WERI-Rb-1 (cell line): ENCODE measurements at regions not wholly inside any gene's neighbourhood (a gene's known extent, or its start where the extent isn't known, plus 50 kb on each side); places are given as distances from the start of the nearest gene placed in this dataset.
"Not testable (repeated sequence)": the region's sequence is repeated elsewhere in the genome, so short reads cannot be mapped to it uniquely, and the experiment has no call there.

Experiments
- DNase-seq: peaks from one replicate; pipeline ENCODE4 v3.0.0-alpha.2; 2020
- H3K27ac ChIP-seq: fragments of 250-450 bp; sonication (Bioruptor Pico); 2 replicates; pipeline ENCODE4 v1.5.1; 2020; ENCODE audit warnings: mild to moderate bottlenecking, moderate library complexity
- H3K27me3 ChIP-seq: fragments of 250-450 bp; sonication (Bioruptor Pico); 2 replicates; pipeline ENCODE4 v1.5.1; 2021; ENCODE audit warnings: mild to moderate bottlenecking, low read depth, moderate library complexity; ENCODE audit not compliant: insufficient read depth, severe bottlenecking
- H3K36me3 ChIP-seq: fragments of 250-450 bp; sonication (Bioruptor Pico); 2 replicates; pipeline ENCODE4 v1.5.1; 2020; ENCODE audit warnings: mild to moderate bottlenecking, moderate library complexity
- H3K4me3 ChIP-seq: 2 replicates; pipeline ENCODE4 v1.5.1; 2011; ENCODE audit warnings: low read depth, mild to moderate bottlenecking, control low read depth, low read length
- H3K9me3 ChIP-seq: fragments of 250-450 bp; sonication (Bioruptor Pico); 2 replicates; pipeline ENCODE4 v1.5.1; 2021; ENCODE audit warnings: mild to moderate bottlenecking, moderate library complexity; ENCODE audit not compliant: severe bottlenecking
- CTCF ChIP-seq: IDR thresholded peaks from 2 replicates; pipeline ENCODE4 v1.5.1; 2011; ENCODE audit warnings: low read depth, mild to moderate bottlenecking, control low read depth, inconsistent platforms, low read length

- no peak overlapping the region for H3K4me3 ChIP-seq
- no peaks in the 10 kb centered on the region for H3K36me3 ChIP-seq
- DNase-seq: peak; percentile 90
- H3K9me3 ChIP-seq: no peaks in the 10 kb centered on the region
- no peaks in the 10 kb centered on the region for H3K27me3 ChIP-seq
- no peak overlapping the region for H3K27ac ChIP-seq
- TF ChIP-seq CTCF: peak; percentile 74
Observed at GRCh38 chr7:82572195-82572880, 128.8 kb upstream of the CACNA2D1 start.

- DNase-seq, H3K36me3 ChIP-seq, H3K27ac ChIP-seq, H3K9me3 ChIP-seq, H3K27me3 ChIP-seq, H3K4me3 ChIP-seq: not testable (repeated sequence)
Observed at GRCh38 chr7:82571047-82571446, 127.5 kb upstream of the CACNA2D1 start.

- Histone ChIP-seq H3K4me3 (no peak overlapping the region), H3K27ac (no peak overlapping the region), H3K27me3 (no peaks in the 10 kb centered on the region), H3K9me3 (no peaks in the 10 kb centered on the region), H3K36me3 (no peaks in the 10 kb centered on the region)
- no peak for DNase-seq
- TF ChIP-seq CTCF: no peak
Observed at GRCh38 chr7:82567841-82568240, 124.3 kb upstream of the CACNA2D1 start.

GRCh38 chr7:82567356-82567755 lies 123.8 kb upstream of the CACNA2D1 start:
- Histone ChIP-seq H3K27ac (peak overlapping the region; percentile 65; the same call in 1 of the 2 replicates), H3K9me3 (no peaks in the 10 kb centered on the region), H3K27me3 (no peaks in the 10 kb centered on the region), H3K4me3 (no peak overlapping the region), H3K36me3 (no peaks in the 10 kb centered on the region)
- no peak for TF ChIP-seq CTCF
- no peak for DNase-seq

- no peaks in the 10 kb centered on the region for H3K9me3 ChIP-seq
- H3K27ac ChIP-seq: peak overlapping the region; percentile 65
- no peak for DNase-seq
- H3K27me3 ChIP-seq: no peaks in the 10 kb centered on the region
- H3K36me3 ChIP-seq: no peaks in the 10 kb centered on the region
- TF ChIP-seq CTCF: no peak
- H3K4me3 ChIP-seq: no peak overlapping the region
Observed at GRCh38 chr7:82566752-82567151, 123.2 kb upstream of the CACNA2D1 start.

GRCh38 chr7:82562716-82563404 lies 119.3 kb upstream of the CACNA2D1 start:
- no peak overlapping the region for H3K4me3 ChIP-seq
- H3K36me3 ChIP-seq: no peaks in the 10 kb centered on the region
- DNase-seq: no peak
- no peak overlapping the region for H3K27ac ChIP-seq
- no peak for TF ChIP-seq CTCF
- no peaks in the 10 kb centered on the region for H3K9me3 ChIP-seq
- H3K27me3 ChIP-seq: no peaks in the 10 kb centered on the region
